ENCODE measurements at regions not wholly inside any gene's neighbourhood (a gene's known extent, or its start where the extent isn't known, plus 50 kb on each side); places are given as distances from the start of the nearest gene placed in this dataset.
A peak's percentile ranks its signal among the peaks of the same experiment; 100 is the strongest.

DNA sequence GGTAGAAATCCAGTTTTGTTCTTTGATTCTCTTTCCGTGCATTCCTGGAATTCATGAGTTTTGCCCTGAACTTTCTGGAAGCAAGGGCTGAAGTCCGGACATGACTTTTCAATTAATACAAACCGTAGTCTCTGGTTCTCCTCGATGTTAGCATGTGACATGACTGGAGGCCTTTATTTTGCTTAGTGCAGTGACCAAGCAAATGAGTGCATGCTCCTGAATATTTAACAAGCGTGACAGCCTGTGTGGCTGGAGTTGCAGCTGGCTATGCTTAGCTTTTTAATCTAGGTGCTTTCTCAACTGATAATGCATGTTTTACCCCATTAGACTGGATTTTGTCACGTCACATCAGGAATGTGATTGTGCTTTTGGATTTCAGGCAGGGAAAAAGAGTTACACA is 302.1 kb downstream of the MAP2K6 start:
- no peaks in the 10 kb centered on the region for H3K79me2 ChIP-seq (ENCODE audit: insufficient read depth)
- no peak for DNase-seq
- H3K4me3 ChIP-seq (ENCODE audit: low read depth in 2 of 2, low read length in 1 of 2), result no peak overlapping the region
- CTCF ChIA-PET, result interaction anchor here (1.6 to 1.8 kb wide), 2 partner anchors 10 to 110 kb away, joined by 5 to 8 read pairs; no protein-coding TSS in a partner anchor
- H3K9ac ChIP-seq, result no peak overlapping the region
- H3K27me3 ChIP-seq (ENCODE audit: insufficient read depth), result no peaks in the 10 kb centered on the region
- no peak overlapping the region for H3K4me2 ChIP-seq
- POLR2A ChIA-PET, result no interaction called here
- no peaks in the 10 kb centered on the region for H3F3A ChIP-seq (replicated peaks; ENCODE audit: insufficient read depth)
- no peaks in the 10 kb centered on the region for H3K9me3 ChIP-seq
- no peaks in the 10 kb centered on the region for H3K9me2 ChIP-seq
- H3K4me1 ChIP-seq (ENCODE audit: control insufficient read depth in 1 of 2, insufficient read depth in 2 of 2, low read depth in 1 of 2, low read length in 1 of 2), result peaks cover 0 to 9% of the 10 kb centered on the region in 2 experiments; a peak in 2 of 4 replicates
- H3K36me3 ChIP-seq (replicated peaks in 1 of 2; ENCODE audit: control insufficient read depth in 1 of 2, insufficient read depth in 2 of 2, low read length in 1 of 2), result no peaks in the 10 kb centered on the region
- no peak overlapping the region for H2AFZ ChIP-seq (ENCODE audit: low read depth)
- 75% methylated on average over 6 of the region's 6 CpGs for WGBS (ENCODE audit: low lambda C conversion rate)
- no peaks in the 10 kb centered on the region for H4K20me1 ChIP-seq (ENCODE audit: insufficient read depth)
- TF ChIP-seq SIN3A (IDR thresholded peaks at IDR 0.05; ENCODE audit: borderline replicate concordance, low read depth, low read length), result no peak
- no peak for TF ChIP-seq FOSL2 (IDR thresholded peaks at IDR 0.05; ENCODE audit: borderline replicate concordance, low read depth)
- no peak for TF ChIP-seq EZH2phosphoT487 (IDR thresholded peaks at IDR 0.05; ENCODE audit: borderline replicate concordance, low read depth)
- peak in 1 of 2 experiments; percentile 27; a peak in 1 of 4 replicates for TF ChIP-seq EP300 (IDR thresholded peaks at IDR 0.05; ENCODE audit: borderline replicate concordance in 1 of 2, low read depth in 1 of 2, low read length in 1 of 2)
- no peak overlapping the region for H3K27ac ChIP-seq (ENCODE audit: low read depth in 2 of 2, low read length in 1 of 2)

DNA sequence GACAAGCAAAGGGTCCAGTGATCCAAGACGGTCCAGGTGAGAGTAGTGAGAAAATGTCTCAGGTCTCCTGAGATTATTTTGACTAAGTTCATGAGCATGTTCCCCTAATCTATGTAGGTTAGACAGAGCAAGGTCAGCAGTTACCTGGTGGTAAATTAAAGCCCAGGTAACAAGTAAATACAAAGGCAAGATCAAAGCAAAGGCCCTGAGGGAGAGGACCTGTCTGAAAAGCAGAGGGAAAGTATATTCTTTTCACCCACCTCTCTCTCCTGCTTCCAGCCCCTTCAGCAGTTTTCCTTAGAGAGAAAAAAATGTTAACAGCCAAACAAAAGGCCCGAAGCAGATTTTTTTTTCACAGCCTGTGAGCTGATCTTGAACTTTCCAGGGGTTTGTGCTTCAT is 302.7 kb downstream of the MAP2K6 start:
- Histone ChIP-seq H3F3A (replicated peaks; ENCODE audit: insufficient read depth) (no peaks in the 10 kb centered on the region), H3K9me2 (no peaks in the 10 kb centered on the region), H3K4me2 (no peak overlapping the region), H3K4me1 (ENCODE audit: control insufficient read depth in 1 of 2, insufficient read depth in 2 of 2, low read depth in 1 of 2, low read length in 1 of 2) (peaks cover 0 to 5% of the 10 kb centered on the region in 2 experiments; a peak in 2 of 4 replicates), H3K79me2 (ENCODE audit: insufficient read depth) (no peaks in the 10 kb centered on the region), H3K27ac (ENCODE audit: low read depth in 2 of 2, low read length in 1 of 2) (no peak overlapping the region), H3K9me3 (no peaks in the 10 kb centered on the region), H3K36me3 (replicated peaks in 1 of 2; ENCODE audit: control insufficient read depth in 1 of 2, insufficient read depth in 2 of 2, low read length in 1 of 2) (no peaks in the 10 kb centered on the region), H4K20me1 (ENCODE audit: insufficient read depth) (no peaks in the 10 kb centered on the region), H3K9ac (no peak overlapping the region), H2AFZ (ENCODE audit: low read depth) (no peak overlapping the region), H3K4me3 (ENCODE audit: low read depth in 2 of 2, low read length in 1 of 2) (no peak overlapping the region), H3K27me3 (ENCODE audit: insufficient read depth) (no peaks in the 10 kb centered on the region)
- TF ChIP-seq SIN3A (IDR thresholded peaks at IDR 0.05; ENCODE audit: borderline replicate concordance, low read depth, low read length) (no peak), JUND (IDR thresholded peaks at IDR 0.05) (no peak), RCOR1 (IDR thresholded peaks at IDR 0.05; ENCODE audit: low read length) (no peak), RFX5 (IDR thresholded peaks at IDR 0.05; ENCODE audit: low read length) (no peak), TAF1 (IDR thresholded peaks at IDR 0.05; ENCODE audit: borderline replicate concordance, low read depth, low read length) (no peak), MXI1 (IDR thresholded peaks at IDR 0.05; ENCODE audit: low read depth, low read length) (no peak), GATA2 (CRISPR knock-in tag; IDR thresholded peaks at IDR 0.05) (no peak), POLR2AphosphoS5 (IDR thresholded peaks at IDR 0.05; ENCODE audit: low read depth, low read length) (no peak)
- TF ChIP-seq, protein P1, sequence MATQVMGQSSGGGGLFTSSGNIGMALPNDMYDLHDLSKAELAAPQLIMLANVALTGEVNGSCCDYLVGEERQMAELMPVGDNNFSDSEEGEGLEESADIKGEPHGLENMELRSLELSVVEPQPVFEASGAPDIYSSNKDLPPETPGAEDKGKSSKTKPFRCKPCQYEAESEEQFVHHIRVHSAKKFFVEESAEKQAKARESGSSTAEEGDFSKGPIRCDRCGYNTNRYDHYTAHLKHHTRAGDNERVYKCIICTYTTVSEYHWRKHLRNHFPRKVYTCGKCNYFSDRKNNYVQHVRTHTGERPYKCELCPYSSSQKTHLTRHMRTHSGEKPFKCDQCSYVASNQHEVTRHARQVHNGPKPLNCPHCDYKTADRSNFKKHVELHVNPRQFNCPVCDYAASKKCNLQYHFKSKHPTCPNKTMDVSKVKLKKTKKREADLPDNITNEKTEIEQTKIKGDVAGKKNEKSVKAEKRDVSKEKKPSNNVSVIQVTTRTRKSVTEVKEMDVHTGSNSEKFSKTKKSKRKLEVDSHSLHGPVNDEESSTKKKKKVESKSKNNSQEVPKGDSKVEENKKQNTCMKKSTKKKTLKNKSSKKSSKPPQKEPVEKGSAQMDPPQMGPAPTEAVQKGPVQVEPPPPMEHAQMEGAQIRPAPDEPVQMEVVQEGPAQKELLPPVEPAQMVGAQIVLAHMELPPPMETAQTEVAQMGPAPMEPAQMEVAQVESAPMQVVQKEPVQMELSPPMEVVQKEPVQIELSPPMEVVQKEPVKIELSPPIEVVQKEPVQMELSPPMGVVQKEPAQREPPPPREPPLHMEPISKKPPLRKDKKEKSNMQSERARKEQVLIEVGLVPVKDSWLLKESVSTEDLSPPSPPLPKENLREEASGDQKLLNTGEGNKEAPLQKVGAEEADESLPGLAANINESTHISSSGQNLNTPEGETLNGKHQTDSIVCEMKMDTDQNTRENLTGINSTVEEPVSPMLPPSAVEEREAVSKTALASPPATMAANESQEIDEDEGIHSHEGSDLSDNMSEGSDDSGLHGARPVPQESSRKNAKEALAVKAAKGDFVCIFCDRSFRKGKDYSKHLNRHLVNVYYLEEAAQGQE (IDR thresholded peaks at IDR 0.05; ENCODE audit: low read depth, low read length), result no peak
- TF ChIP-seq, protein P2, sequence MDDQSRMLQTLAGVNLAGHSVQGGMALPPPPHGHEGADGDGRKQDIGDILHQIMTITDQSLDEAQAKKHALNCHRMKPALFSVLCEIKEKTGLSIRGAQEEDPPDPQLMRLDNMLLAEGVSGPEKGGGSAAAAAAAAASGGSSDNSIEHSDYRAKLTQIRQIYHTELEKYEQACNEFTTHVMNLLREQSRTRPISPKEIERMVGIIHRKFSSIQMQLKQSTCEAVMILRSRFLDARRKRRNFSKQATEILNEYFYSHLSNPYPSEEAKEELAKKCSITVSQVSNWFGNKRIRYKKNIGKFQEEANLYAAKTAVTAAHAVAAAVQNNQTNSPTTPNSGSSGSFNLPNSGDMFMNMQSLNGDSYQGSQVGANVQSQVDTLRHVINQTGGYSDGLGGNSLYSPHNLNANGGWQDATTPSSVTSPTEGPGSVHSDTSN (IDR thresholded peaks at IDR 0.05), result no peak
- TF ChIP-seq, protein P3, sequence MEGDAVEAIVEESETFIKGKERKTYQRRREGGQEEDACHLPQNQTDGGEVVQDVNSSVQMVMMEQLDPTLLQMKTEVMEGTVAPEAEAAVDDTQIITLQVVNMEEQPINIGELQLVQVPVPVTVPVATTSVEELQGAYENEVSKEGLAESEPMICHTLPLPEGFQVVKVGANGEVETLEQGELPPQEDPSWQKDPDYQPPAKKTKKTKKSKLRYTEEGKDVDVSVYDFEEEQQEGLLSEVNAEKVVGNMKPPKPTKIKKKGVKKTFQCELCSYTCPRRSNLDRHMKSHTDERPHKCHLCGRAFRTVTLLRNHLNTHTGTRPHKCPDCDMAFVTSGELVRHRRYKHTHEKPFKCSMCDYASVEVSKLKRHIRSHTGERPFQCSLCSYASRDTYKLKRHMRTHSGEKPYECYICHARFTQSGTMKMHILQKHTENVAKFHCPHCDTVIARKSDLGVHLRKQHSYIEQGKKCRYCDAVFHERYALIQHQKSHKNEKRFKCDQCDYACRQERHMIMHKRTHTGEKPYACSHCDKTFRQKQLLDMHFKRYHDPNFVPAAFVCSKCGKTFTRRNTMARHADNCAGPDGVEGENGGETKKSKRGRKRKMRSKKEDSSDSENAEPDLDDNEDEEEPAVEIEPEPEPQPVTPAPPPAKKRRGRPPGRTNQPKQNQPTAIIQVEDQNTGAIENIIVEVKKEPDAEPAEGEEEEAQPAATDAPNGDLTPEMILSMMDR (IDR thresholded peaks at IDR 0.05), result no peak
- TF ChIP-seq, protein P4, sequence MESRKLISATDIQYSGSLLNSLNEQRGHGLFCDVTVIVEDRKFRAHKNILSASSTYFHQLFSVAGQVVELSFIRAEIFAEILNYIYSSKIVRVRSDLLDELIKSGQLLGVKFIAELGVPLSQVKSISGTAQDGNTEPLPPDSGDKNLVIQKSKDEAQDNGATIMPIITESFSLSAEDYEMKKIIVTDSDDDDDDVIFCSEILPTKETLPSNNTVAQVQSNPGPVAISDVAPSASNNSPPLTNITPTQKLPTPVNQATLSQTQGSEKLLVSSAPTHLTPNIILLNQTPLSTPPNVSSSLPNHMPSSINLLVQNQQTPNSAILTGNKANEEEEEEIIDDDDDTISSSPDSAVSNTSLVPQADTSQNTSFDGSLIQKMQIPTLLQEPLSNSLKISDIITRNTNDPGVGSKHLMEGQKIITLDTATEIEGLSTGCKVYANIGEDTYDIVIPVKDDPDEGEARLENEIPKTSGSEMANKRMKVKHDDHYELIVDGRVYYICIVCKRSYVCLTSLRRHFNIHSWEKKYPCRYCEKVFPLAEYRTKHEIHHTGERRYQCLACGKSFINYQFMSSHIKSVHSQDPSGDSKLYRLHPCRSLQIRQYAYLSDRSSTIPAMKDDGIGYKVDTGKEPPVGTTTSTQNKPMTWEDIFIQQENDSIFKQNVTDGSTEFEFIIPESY (IDR thresholded peaks at IDR 0.05; ENCODE audit: borderline replicate concordance, low read depth), result no peak
- WGBS (ENCODE audit: low lambda C conversion rate), result 73% methylated on average over 2 of the region's 2 CpGs
- ChIA-PET POLR2A (no interaction called here), CTCF (interaction anchor here (0.9 to 1.8 kb wide), 5 partner anchors 9 to 110 kb away, joined by 4 to 8 read pairs (median 5); no protein-coding TSS in a partner anchor)
- DNase-seq, result no peak

All from SK-N-SH (cell line).